Brain microvascular endothelial cell (primary cell): ENCODE measurements at regions not wholly inside any gene's neighbourhood (a gene's known extent, or its start where the extent isn't known, plus 50 kb on each side); places are given as distances from the start of the nearest gene placed in this dataset.

Experiments
- DNase-seq: peaks from one replicate; pipeline ENCODE4 v3.0.0-alpha.2; 2020
- H3K27ac ChIP-seq: fragments of 250-450 bp; sonication (Bioruptor Pico); 2 replicates; pipeline ENCODE4 v1.5.1; 2020; ENCODE audit warnings: mild to moderate bottlenecking, moderate library complexity
- H3K27me3 ChIP-seq: fragments of 250-450 bp; sonication (Bioruptor Pico); replicated peaks from 2 replicates; pipeline ENCODE4 v1.5.1; 2020; ENCODE audit warnings: mild to moderate bottlenecking
- H3K36me3 ChIP-seq: fragments of 250-450 bp; sonication (Bioruptor Pico); replicated peaks from 2 replicates; pipeline ENCODE4 v1.5.1; 2020; ENCODE audit warnings: mild to moderate bottlenecking
- H3K4me3 ChIP-seq: 2 replicates; pipeline ENCODE4 v1.5.1; 2011; ENCODE audit warnings: low read depth, mild to moderate bottlenecking, control low read depth, low read length, moderate library complexity
- in situ Hi-C: cut with HindIII; loops from 2 replicates; pipeline ENCODE4 v1.10.0; 2017; ENCODE audit warnings: low sequenced_read_pairs, low pct_ligation_motif_present
- TF ChIP-seq, protein P1 (sequence below): IDR thresholded peaks from 2 replicates; pipeline ENCODE4 v1.5.1; 2011; ENCODE audit warnings: low read depth, mild to moderate bottlenecking, moderate library complexity, low read length, control low read depth, inconsistent platforms; ENCODE audit errors: missing control alignments

DNA sequence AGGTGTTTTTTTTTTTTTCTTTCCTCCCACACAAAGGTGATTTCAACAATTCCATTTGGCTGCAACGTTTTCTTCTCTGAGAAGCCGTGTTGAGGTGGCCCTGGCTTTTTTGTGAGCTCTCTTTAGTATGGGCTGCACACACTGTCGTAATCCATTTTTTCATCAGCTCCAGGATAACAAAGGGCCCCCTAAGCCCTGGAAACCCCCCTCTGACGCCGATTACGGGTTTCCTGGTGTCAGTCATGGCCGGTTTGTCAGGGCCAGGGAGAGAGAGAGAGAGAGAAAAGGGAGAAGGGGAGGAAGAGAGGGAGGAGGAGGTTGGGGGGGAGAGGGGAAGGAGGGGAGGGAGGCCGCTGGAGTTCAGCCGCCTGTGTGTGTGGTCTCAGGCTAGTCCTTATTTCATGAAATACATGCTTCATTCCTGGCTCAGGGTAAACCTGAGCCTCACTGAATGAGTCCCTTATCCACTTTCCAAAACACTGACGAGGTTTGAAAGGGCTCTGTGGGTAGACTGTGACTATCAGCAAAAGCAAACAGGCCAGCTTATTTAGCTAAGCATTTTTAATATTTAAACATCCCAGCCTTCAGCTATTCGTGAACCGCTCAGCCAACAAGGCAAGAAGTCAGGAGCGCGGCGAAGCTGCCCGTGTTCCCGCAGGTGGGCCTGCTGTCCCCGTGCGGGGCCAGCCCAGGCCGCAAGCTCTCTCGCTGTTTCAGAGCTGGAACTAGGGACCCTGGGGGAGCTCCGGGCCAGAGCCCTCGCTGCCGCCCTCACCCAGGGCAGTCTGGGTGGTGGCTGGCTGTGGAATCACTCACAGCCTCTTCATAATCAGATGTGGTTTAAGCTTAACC is 172.8 kb downstream of the ERCC6L2 start:
- no peak for DNase-seq
- Histone ChIP-seq H3K36me3 (no peaks in the 10 kb centered on the region), H3K27me3 (peaks cover 2% of the 10 kb centered on the region), H3K27ac (no peak overlapping the region), H3K4me3 (no peak overlapping the region)
- in situ Hi-C loops = no loop called here
- TF ChIP-seq, protein P1, sequence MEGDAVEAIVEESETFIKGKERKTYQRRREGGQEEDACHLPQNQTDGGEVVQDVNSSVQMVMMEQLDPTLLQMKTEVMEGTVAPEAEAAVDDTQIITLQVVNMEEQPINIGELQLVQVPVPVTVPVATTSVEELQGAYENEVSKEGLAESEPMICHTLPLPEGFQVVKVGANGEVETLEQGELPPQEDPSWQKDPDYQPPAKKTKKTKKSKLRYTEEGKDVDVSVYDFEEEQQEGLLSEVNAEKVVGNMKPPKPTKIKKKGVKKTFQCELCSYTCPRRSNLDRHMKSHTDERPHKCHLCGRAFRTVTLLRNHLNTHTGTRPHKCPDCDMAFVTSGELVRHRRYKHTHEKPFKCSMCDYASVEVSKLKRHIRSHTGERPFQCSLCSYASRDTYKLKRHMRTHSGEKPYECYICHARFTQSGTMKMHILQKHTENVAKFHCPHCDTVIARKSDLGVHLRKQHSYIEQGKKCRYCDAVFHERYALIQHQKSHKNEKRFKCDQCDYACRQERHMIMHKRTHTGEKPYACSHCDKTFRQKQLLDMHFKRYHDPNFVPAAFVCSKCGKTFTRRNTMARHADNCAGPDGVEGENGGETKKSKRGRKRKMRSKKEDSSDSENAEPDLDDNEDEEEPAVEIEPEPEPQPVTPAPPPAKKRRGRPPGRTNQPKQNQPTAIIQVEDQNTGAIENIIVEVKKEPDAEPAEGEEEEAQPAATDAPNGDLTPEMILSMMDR = no peak

DNA sequence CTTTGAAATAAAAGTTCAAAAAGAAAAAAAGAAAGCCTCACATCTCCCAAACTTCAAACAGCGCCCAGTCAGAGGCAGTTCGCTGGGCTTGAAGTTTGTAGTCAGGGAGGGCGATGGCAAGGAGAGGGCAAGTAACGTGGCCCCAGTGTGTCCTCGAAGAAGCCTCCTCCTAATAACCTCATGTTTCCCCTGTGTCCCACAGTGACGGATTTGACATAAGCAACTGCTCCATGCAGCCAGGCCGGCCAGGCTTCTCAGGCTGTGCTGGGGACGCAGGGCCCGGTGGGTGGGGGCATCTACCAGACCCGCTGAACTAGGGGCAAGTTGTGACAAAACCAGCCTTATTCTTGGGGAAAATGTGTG is 172.2 kb downstream of the ERCC6L2 start:
- Histone ChIP-seq H3K36me3 (no peaks in the 10 kb centered on the region), H3K27ac (no peak overlapping the region), H3K27me3 (peaks cover 2% of the 10 kb centered on the region), H3K4me3 (no peak overlapping the region)
- in situ Hi-C loops = no loop called here
- no peak for DNase-seq
- TF ChIP-seq, protein P1 = no peak

DNA sequence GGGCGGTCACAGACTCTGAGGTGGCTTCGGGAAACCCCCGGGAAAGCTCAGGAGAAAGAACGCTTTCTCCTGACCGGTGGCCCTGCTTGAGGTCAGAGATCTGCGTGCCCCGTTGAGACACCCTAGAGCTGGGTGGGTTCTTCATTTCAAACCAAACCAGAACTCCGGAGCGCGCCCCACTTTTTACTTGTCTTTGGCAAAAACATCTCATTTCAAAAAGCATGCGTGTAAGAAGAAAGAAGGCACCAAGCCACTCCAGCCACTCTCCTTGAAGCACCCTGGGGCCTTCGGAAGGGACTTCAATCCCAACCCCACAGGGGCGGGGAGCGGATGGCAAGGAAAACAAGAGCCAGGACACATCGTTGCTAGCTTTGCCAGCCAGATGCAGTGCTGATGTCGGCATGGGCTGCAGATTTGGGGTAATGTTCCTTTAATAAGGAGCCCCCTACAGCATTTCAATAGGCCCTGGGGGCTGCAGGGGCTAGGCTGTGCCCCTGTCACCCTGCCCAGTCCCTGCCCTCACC is 171.7 kb downstream of the ERCC6L2 start:
- H3K27ac ChIP-seq = no peak overlapping the region
- no peak for DNase-seq
- TF ChIP-seq, protein P1 = no peak
- in situ Hi-C loops = no loop called here
- H3K36me3 ChIP-seq = no peaks in the 10 kb centered on the region
- no peak overlapping the region for H3K4me3 ChIP-seq
- H3K27me3 ChIP-seq = no peaks in the 10 kb centered on the region

DNA sequence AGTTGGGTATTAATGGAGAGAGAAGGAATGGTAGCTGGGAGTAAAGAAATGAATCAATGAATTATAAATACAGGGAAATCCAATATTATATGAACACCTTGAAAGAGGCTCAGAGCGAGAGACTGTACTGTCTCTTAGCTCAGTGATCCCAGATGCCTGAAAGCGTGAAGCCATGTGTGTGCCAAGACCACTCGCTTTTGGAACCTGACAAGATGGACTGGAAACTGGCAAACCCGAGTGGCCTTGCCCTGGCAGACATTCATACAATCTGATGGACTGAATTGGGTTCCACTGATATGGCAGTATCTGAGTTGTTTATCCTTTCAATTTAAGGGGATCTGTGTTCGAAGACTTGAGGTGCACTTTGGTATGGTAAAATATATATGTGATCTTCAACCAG is 170.3 kb downstream of the ERCC6L2 start:
- TF ChIP-seq, protein P1 = no peak

DNA sequence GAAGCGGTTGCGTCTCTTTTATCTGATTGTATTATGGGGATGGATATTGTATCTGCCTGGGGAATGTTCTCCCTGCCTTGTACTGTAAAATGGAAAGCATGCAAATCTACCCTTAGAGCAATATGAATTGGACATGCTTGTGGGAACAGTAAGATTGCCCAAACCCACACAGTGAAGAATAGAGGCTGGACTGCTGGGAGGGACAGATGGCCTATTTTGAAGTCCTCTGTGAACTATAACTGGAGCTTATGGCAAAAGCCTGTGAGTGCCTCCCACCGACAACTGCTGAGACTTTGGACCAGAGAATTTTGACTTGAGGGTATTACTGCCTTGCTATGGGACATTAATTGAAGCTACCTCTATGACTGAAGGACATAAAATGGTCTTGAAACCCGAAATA is 168.9 kb downstream of the ERCC6L2 start:
- TF ChIP-seq, protein P1 = no peak
- H3K27me3 ChIP-seq = no peaks in the 10 kb centered on the region
- H3K27ac ChIP-seq = no peak overlapping the region
- H3K4me3 ChIP-seq = no peak overlapping the region
- no peaks in the 10 kb centered on the region for H3K36me3 ChIP-seq
- in situ Hi-C loops = no loop called here
- no peak for DNase-seq

More for the DNA sequence above, 170.3 kb downstream of the ERCC6L2 start:
- H3K36me3 ChIP-seq = no peaks in the 10 kb centered on the region
- no peak for DNase-seq
- in situ Hi-C loops = no loop called here
- H3K27me3 ChIP-seq = no peaks in the 10 kb centered on the region
- no peak overlapping the region for H3K4me3 ChIP-seq
- H3K27ac ChIP-seq = no peak overlapping the region
